A549 (cell line): ENCODE measurements at regions not wholly inside any gene's neighbourhood (a gene's known extent, or its start where the extent isn't known, plus 50 kb on each side); places are given as distances from the start of the nearest gene placed in this dataset.

Source experiments
- ATAC-seq, 2 experiments: fragments of 200-7000 bp in 1 of 2; fragments of >200 bp in 1 of 2; cut with Nextera tagmentation in 1 of 2; cut with Tn5 transposase in 1 of 2; 3 replicates each; pipeline versions ENCODE4 v1.8.0 to v1.9.1; 2018 to 2020; ENCODE audit warnings: mild to moderate bottlenecking in 1 of 2, moderate library complexity in 1 of 2
- CTCF ChIA-PET: fragments of 300-600 bp; sonication (Branson Sonifier 250); formaldehyde crosslinking; extraction: SDS; loops from one replicate; lab custom pipeline; 2021; ENCODE audit warnings: antibody characterized with exemption, inconsistent platforms; lab: Yijun Ruan, JAX
- POLR2A ChIA-PET: fragments of 350-600 bp; formaldehyde crosslinking; extraction: SDS; loops from one replicate; lab custom pipeline; 2021; ENCODE audit warnings: antibody characterized with exemption, inconsistent platforms; lab: Yijun Ruan, JAX
- DNase-seq, 2 experiments: peaks; one replicate each; pipeline versions ENCODE4 v3.0.0 to v3.0.0-alpha.2; 2011 to 2016; ENCODE audit warnings: low read depth in 1 of 2, low spot score in 1 of 2
- FAIRE-seq: peaks from 2 replicates; lab custom pipeline; 2011; peaks lifted over from hg19 to GRCh38; lab: Jason Lieb, UNC
- H3K27ac ChIP-seq, 2 experiments: fragments of >200 bp; sonication (Bioruptor Twin); formaldehyde crosslinking; 3 replicates each; pipeline ENCODE4 v1.5.1; 2016 to 2017
- H3K4me1 ChIP-seq: fragments of >200 bp; sonication (Bioruptor Twin); formaldehyde crosslinking; 3 replicates; pipeline ENCODE4 v1.6.1; 2016
- H3K4me2 ChIP-seq: fragments of >200 bp; sonication (Bioruptor Twin); formaldehyde crosslinking; 3 replicates; pipeline ENCODE4 v1.6.1; 2016
- H3K4me3 ChIP-seq: fragments of >200 bp; sonication (Bioruptor Twin); formaldehyde crosslinking; 3 replicates; pipeline ENCODE4 v1.5.1; 2016
- H3K9me3 ChIP-seq: fragments of >200 bp; sonication (Bioruptor Twin); formaldehyde crosslinking; 3 replicates; pipeline ENCODE4 v1.6.1; 2016
- ATOH8 ChIP-seq: fragments of 250-450 bp; sonication (Bioruptor Pico); IDR thresholded peaks from 2 replicates; pipeline ENCODE4 v1.5.0; 2020; ENCODE audit warnings: low read depth, mild to moderate bottlenecking, moderate library complexity
- BHLHE40 ChIP-seq: IDR thresholded peaks from 2 replicates; pipeline ENCODE4 v1.6.1; 2012; ENCODE audit warnings: low read depth, low read length, inconsistent platforms
- CBX8 ChIP-seq: fragments of 200-600 bp; sonication (generic); IDR thresholded peaks from 2 replicates; pipeline ENCODE4 v1.6.1; 2016
- CHD4 ChIP-seq: fragments of 200-600 bp; sonication (generic); IDR thresholded peaks from 2 replicates; pipeline ENCODE4 v1.6.1; 2016; ENCODE audit warnings: antibody characterized with exemption, mild to moderate bottlenecking, borderline replicate concordance
- CTCF ChIP-seq: fragments of >200 bp; sonication (Bioruptor Twin); formaldehyde crosslinking; IDR thresholded peaks from 3 replicates; pipeline ENCODE4 v1.5.1; 2016
- E2F6 ChIP-seq: IDR thresholded peaks from 2 replicates; pipeline ENCODE4 v1.6.1; 2012; ENCODE audit warnings: low read depth, borderline replicate concordance
- EHF ChIP-seq: fragments of 250-450 bp; sonication (Bioruptor Pico); IDR thresholded peaks from 2 replicates; pipeline ENCODE4 v1.5.0; 2020; ENCODE audit warnings: mild to moderate bottlenecking
- EP300 ChIP-seq, 2 experiments: fragments of >200 bp; sonication (Bioruptor Twin); formaldehyde crosslinking; IDR thresholded peaks; 2 replicates in 1 of 2; 3 replicates in 1 of 2; pipeline ENCODE4 v1.6.1; 2016 to 2017
- FOSB ChIP-seq: fragments of 250-450 bp; sonication (Bioruptor Pico); IDR thresholded peaks from 2 replicates; pipeline ENCODE4 v1.5.0; 2020; ENCODE audit warnings: mild to moderate bottlenecking, moderate library complexity
- GATA3 ChIP-seq: IDR thresholded peaks from 2 replicates; pipeline ENCODE4 v1.6.1; 2012; ENCODE audit warnings: borderline replicate concordance
- HES2 ChIP-seq: fragments of >200 bp; sonication (Bioruptor Twin); formaldehyde crosslinking; IDR thresholded peaks from 2 replicates; pipeline ENCODE4 v1.6.1; 2016
- JUN ChIP-seq, 2 experiments: fragments of >200 bp; sonication (Bioruptor Twin); formaldehyde crosslinking; IDR thresholded peaks; 2 replicates in 1 of 2; 3 replicates in 1 of 2; pipeline ENCODE4 v1.6.1; 2016 to 2017
- KDM5A ChIP-seq: fragments of 200-600 bp; sonication (generic); IDR thresholded peaks from 2 replicates; pipeline ENCODE4 v1.6.1; 2016; ENCODE audit warnings: antibody characterized with exemption, mild to moderate bottlenecking
- MAFK ChIP-seq: fragments of 450-650 bp; IDR thresholded peaks from 2 replicates; pipeline ENCODE4 v1.6.1; 2014; ENCODE audit not compliant: partially characterized antibody
- NFE2L2 ChIP-seq: fragments of 150-350 bp; conservative IDR thresholded peaks from 2 replicates; pipeline ENCODE4 v1.6.1; 2014; ENCODE audit warnings: low read length
- PBX3 ChIP-seq: IDR thresholded peaks from 2 replicates; pipeline ENCODE4 v1.6.1; 2012
- PHF8 ChIP-seq: fragments of 200-600 bp; sonication (generic); IDR thresholded peaks from 2 replicates; pipeline ENCODE4 v1.6.1; 2016; ENCODE audit warnings: low read depth, mild to moderate bottlenecking, antibody characterized with exemption, moderate library complexity, borderline replicate concordance
- POLR2A ChIP-seq: IDR thresholded peaks from 2 replicates; pipeline ENCODE4 v1.6.1; 2012; ENCODE audit warnings: mild to moderate bottlenecking, low read length
- RAD21 ChIP-seq, 2 experiments: fragments of >200 bp in 1 of 2; sonication (Bioruptor Twin) in 1 of 2; formaldehyde crosslinking in 1 of 2; IDR thresholded peaks in 1 of 2; conservative IDR thresholded peaks in 1 of 2; 2 replicates in 1 of 2; 3 replicates in 1 of 2; pipeline ENCODE4 v1.6.1; 2012 to 2018; ENCODE audit warnings: inconsistent platforms in 1 of 2
- RCOR1 ChIP-seq: fragments of 150-350 bp; IDR thresholded peaks from 2 replicates; pipeline ENCODE4 v1.6.1; 2014; ENCODE audit warnings: antibody characterized with exemption, low read length, low read depth
- RFX5 ChIP-seq: fragments of 450-650 bp; IDR thresholded peaks from 2 replicates; pipeline ENCODE4 v1.7.1; 2014; ENCODE audit warnings: antibody characterized with exemption, mild to moderate bottlenecking, moderate library complexity
- SMC3 ChIP-seq: fragments of >200 bp; sonication (Bioruptor Twin); formaldehyde crosslinking; IDR thresholded peaks from 3 replicates; pipeline ENCODE4 v1.6.1; 2018; ENCODE audit warnings: inconsistent platforms
- ZFP36 ChIP-seq: fragments of 450-650 bp; IDR thresholded peaks from 2 replicates; pipeline ENCODE4 v1.6.1; 2014; ENCODE audit warnings: borderline replicate concordance; ENCODE audit not compliant: partially characterized antibody
- WGBS: methylation state at CpG from one replicate; pipeline ENCODE4 v1.1.6; 2017; ENCODE audit errors: missing lambda C conversion rate; 5-methylcytosine and 5-hydroxymethylcytosine counted together

- Histone ChIP-seq H3K4me2 (no peak overlapping the region), H3K27ac (no peak overlapping the region), H3K4me3 (no peak overlapping the region), H3K9me3 (no peaks in the 10 kb centered on the region), H3K4me1 (no peaks in the 10 kb centered on the region)
- POLR2A ChIA-PET, result no interaction called here
- CTCF ChIA-PET, result no interaction called here
- no peak for ATAC-seq
- no peak for DNase-seq
- no peak for TF ChIP-seq SMC3
- TF ChIP-seq EP300 (IDR thresholded peaks at IDR 0.05), result no peak
- TF ChIP-seq PHF8, result no peak
- WGBS, result 91% methylated on average over 5 of the region's 5 CpGs
- FAIRE-seq, result no peak
Measured at GRCh38 chr13:50267066-50267465, 251.8 kb downstream of the KCNRG start.

- Histone ChIP-seq H3K27ac (no peak overlapping the region), H3K4me3 (no peak overlapping the region), H3K9me3 (no peaks in the 10 kb centered on the region), H3K4me2 (no peak overlapping the region), H3K4me1 (no peaks in the 10 kb centered on the region)
- no peak for ATAC-seq
- DNase-seq, result no peak
- FAIRE-seq, result no peak
- TF ChIP-seq RCOR1 (no peak), HES2 (no peak), CTCF (no peak), POLR2A (no peak), PHF8 (no peak), GATA3 (no peak), CBX8 (no peak), E2F6 (no peak), ATOH8 (CRISPR knock-in tag) (no peak), EHF (CRISPR knock-in tag) (no peak), ZFP36 (no peak), BHLHE40 (no peak)
- POLR2A ChIA-PET, result no interaction called here
- WGBS, result 33% methylated on average over 1 of the region's 1 CpG
- CTCF ChIA-PET, result no interaction called here
Measured at GRCh38 chr13:50267917-50268316, 252.7 kb downstream of the KCNRG start.

GRCh38 chr13:50268500-50268899 lies 253.3 kb downstream of the KCNRG start:
- FAIRE-seq, result no peak
- 32% methylated on average over 2 of the region's 2 CpGs for WGBS
- POLR2A ChIA-PET, result no interaction called here

GRCh38 chr13:50274181-50274580 lies 258.9 kb downstream of the KCNRG start:
- ChIA-PET CTCF (no interaction called here), POLR2A (no interaction called here)
- H3K4me2 ChIP-seq, result no peak overlapping the region
- FAIRE-seq, result no peak
- no peak for ATAC-seq
- no peak for DNase-seq
- H3K9me3 ChIP-seq, result no peaks in the 10 kb centered on the region
- no peak overlapping the region for H3K4me3 ChIP-seq
- no peak overlapping the region for H3K27ac ChIP-seq
- TF ChIP-seq PBX3 (no peak), MAFK (peak; percentile 12)
- 100% methylated on average over 1 of the region's 1 CpG for WGBS
- H3K4me1 ChIP-seq, result no peaks in the 10 kb centered on the region

More at GRCh38 chr13:50268500-50268899, 253.3 kb downstream of the KCNRG start:
- CTCF ChIA-PET, result no interaction called here
- no peak for DNase-seq
- no peak for ATAC-seq
- no peaks in the 10 kb centered on the region for H3K9me3 ChIP-seq
- no peaks in the 10 kb centered on the region for H3K4me1 ChIP-seq
- no peak overlapping the region for H3K27ac ChIP-seq
- no peak overlapping the region for H3K4me2 ChIP-seq
- TF ChIP-seq RAD21 (conservative IDR thresholded peaks at IDR 0.05 in 1 of 2, IDR thresholded peaks at IDR 0.05 in 1 of 2) (0 out of 5 replicates have a peak, but pooled peaks of 1 of the 2 experiments have one; percentile 16), CHD4 (no peak), KDM5A (no peak), NFE2L2 (no peak), HES2 (no peak), FOSB (no peak), RFX5 (no peak), JUN (IDR thresholded peaks at IDR 0.05) (no peak)
- H3K4me3 ChIP-seq, result no peak overlapping the region
